WTC11 (cell line): ENCODE measurements at regions not wholly inside any gene's neighbourhood (a gene's known extent, or its start where the extent isn't known, plus 50 kb on each side); places are given as distances from the start of the nearest gene placed in this dataset.

ENCODE experiments used
- ATAC-seq: fragments of 200-7000 bp; cut with Tn5 transposase; 2 replicates; pipeline ENCODE4 v1.10.0; 2021; ENCODE audit warnings: mild to moderate bottlenecking, moderate library complexity
- CTCF ChIA-PET: fragments of 300-600 bp; sonication (Branson Sonifier 250); formaldehyde crosslinking; loops from one replicate; lab custom pipeline; 2021; ENCODE audit warnings: antibody characterized with exemption; lab: Charles Lee
- POLR2A ChIA-PET: fragments of 350-600 bp; sonication (Branson Sonifier 250); formaldehyde crosslinking; loops from one replicate; lab custom pipeline; 2021; ENCODE audit warnings: antibody characterized with exemption; lab: Charles Lee
- DNase-seq: peaks from one replicate; pipeline ENCODE4 v3.0.0; 2021; ENCODE audit warnings: low spot score
- H3K27ac Mint-ChIP-seq: 2 replicates; pipeline ENCODE4 v1.8.0; 2021; ENCODE audit warnings: mixed read lengths
- H3K27me3 Mint-ChIP-seq: 2 replicates; pipeline ENCODE4 v1.8.0; 2021; ENCODE audit warnings: low read depth, mild to moderate bottlenecking, moderate library complexity, mixed read lengths
- H3K36me3 Mint-ChIP-seq: 2 replicates; pipeline ENCODE4 v1.8.0; 2021; ENCODE audit warnings: mixed read lengths
- H3K4me1 Mint-ChIP-seq: 2 replicates; pipeline ENCODE4 v1.8.0; 2022; ENCODE audit warnings: mixed read lengths
- H3K4me3 Mint-ChIP-seq: 2 replicates; pipeline ENCODE4 v1.8.0; 2021; ENCODE audit warnings: mild to moderate bottlenecking, moderate library complexity, mixed read lengths
- H3K9me3 Mint-ChIP-seq: 2 replicates; pipeline ENCODE4 v1.8.0; 2021; ENCODE audit warnings: mixed read lengths
- ARID4B ChIP-seq: sonication (generic); formaldehyde crosslinking; IDR thresholded peaks from 2 replicates; pipeline ENCODE4 v1.8.0; 2023; ENCODE audit warnings: missing genetic modification reagents, mild to moderate bottlenecking, borderline replicate concordance
- ATF2 ChIP-seq: sonication (generic); formaldehyde crosslinking; IDR thresholded peaks from 2 replicates; pipeline ENCODE4 v1.8.1; 2022; ENCODE audit warnings: low read depth, missing genetic modification reagents, borderline replicate concordance
- ATF6 ChIP-seq: sonication (generic); formaldehyde crosslinking; IDR thresholded peaks from 2 replicates; pipeline ENCODE4 v1.8.1; 2023; ENCODE audit warnings: mild to moderate bottlenecking, missing genetic modification reagents
- CTCF ChIP-seq: fragments of 200-600 bp; IDR thresholded peaks from 2 replicates; pipeline ENCODE4 v1.8.0; 2022; ENCODE audit warnings: antibody characterized with exemption
- ELF4 ChIP-seq: sonication (generic); formaldehyde crosslinking; IDR thresholded peaks from 2 replicates; pipeline ENCODE4 v1.8.1; 2022; ENCODE audit warnings: low read depth, mild to moderate bottlenecking, moderate library complexity, missing genetic modification reagents
- FOXK1 ChIP-seq: sonication (generic); formaldehyde crosslinking; IDR thresholded peaks from 2 replicates; pipeline ENCODE4 v1.8.0; 2022; ENCODE audit warnings: mild to moderate bottlenecking, moderate library complexity, missing genetic modification reagents
- FOXP1 ChIP-seq: sonication (generic); formaldehyde crosslinking; IDR thresholded peaks from 2 replicates; pipeline ENCODE4 v1.8.0; 2022; ENCODE audit warnings: missing genetic modification reagents, mild to moderate bottlenecking, moderate library complexity, borderline replicate concordance
- FOXP4 ChIP-seq: sonication (generic); formaldehyde crosslinking; IDR thresholded peaks from 2 replicates; pipeline ENCODE4 v1.8.0; 2022; ENCODE audit warnings: mild to moderate bottlenecking, missing genetic modification reagents
- GABPB1 ChIP-seq: sonication (generic); formaldehyde crosslinking; IDR thresholded peaks from 2 replicates; pipeline ENCODE4 v1.8.1; 2023; ENCODE audit warnings: mild to moderate bottlenecking, missing genetic modification reagents
- PREB ChIP-seq: sonication (generic); formaldehyde crosslinking; IDR thresholded peaks from 2 replicates; pipeline ENCODE4 v1.8.1; 2022; ENCODE audit warnings: mild to moderate bottlenecking, missing genetic modification reagents, moderate library complexity, borderline replicate concordance
- SOX15 ChIP-seq: fragments of 250-450 bp; sonication (Bioruptor Pico); IDR thresholded peaks from 2 replicates; pipeline ENCODE4 v1.9.0; 2021; ENCODE audit warnings: mild to moderate bottlenecking
- STAT6 ChIP-seq: sonication (generic); formaldehyde crosslinking; conservative IDR thresholded peaks from 2 replicates; pipeline ENCODE4 v1.8.1; 2023; ENCODE audit warnings: mild to moderate bottlenecking, low read depth, missing genetic modification reagents, moderate library complexity
- TCF7 ChIP-seq: sonication (generic); formaldehyde crosslinking; IDR thresholded peaks from 2 replicates; pipeline ENCODE4 v1.8.0; 2022; ENCODE audit warnings: mild to moderate bottlenecking, low read depth, missing genetic modification reagents, moderate library complexity
- ZMAT4 ChIP-seq: fragments of 250-450 bp; sonication (Bioruptor Pico); IDR thresholded peaks from 2 replicates; pipeline ENCODE4 v1.9.0; 2021; ENCODE audit warnings: mild to moderate bottlenecking
- ZNF317 ChIP-seq: sonication (generic); formaldehyde crosslinking; IDR thresholded peaks from 2 replicates; pipeline ENCODE4 v1.8.1; 2023; ENCODE audit warnings: low read depth, mild to moderate bottlenecking, moderate library complexity, missing genetic modification reagents, borderline replicate concordance
- ZNF425 ChIP-seq: fragments of 250-450 bp; sonication (Bioruptor Pico); conservative IDR thresholded peaks from 2 replicates; pipeline ENCODE4 v1.9.0; 2021; ENCODE audit warnings: mild to moderate bottlenecking
- ZNF671 ChIP-seq: fragments of 250-450 bp; sonication (Bioruptor Pico); IDR thresholded peaks from 2 replicates; pipeline ENCODE4 v1.8.0; 2021; ENCODE audit warnings: mild to moderate bottlenecking

GRCh38 chr3:107963581-107963980 lies 127.2 kb downstream of the CD47 start (continued):
- TF ChIP-seq STAT6 (CRISPR knock-in tag) (no peak), FOXP4 (CRISPR knock-in tag) (no peak), ELF4 (CRISPR knock-in tag) (no peak), CTCF (no peak), ZNF317 (CRISPR knock-in tag) (no peak), FOXP1 (CRISPR knock-in tag) (no peak)

- ChIA-PET CTCF (no interaction called here), POLR2A (interaction anchor here (0.6 kb wide), 1 partner anchor 332 kb away, joined by 7 read pairs; no protein-coding TSS in a partner anchor)
- TF ChIP-seq ARID4B (CRISPR knock-in tag) (no peak), ZNF671 (CRISPR knock-in tag) (no peak), ZMAT4 (CRISPR knock-in tag) (no peak), TCF7 (CRISPR knock-in tag) (no peak), ATF2 (CRISPR knock-in tag) (no peak), SOX15 (no peak), ATF6 (CRISPR knock-in tag) (no peak), ZNF425 (CRISPR knock-in tag) (no peak), PREB (CRISPR knock-in tag) (no peak), FOXK1 (no peak), GABPB1 (CRISPR knock-in tag) (no peak)
Observed at GRCh38 chr3:107962946-107963345, 127.9 kb downstream of the CD47 start.

More at GRCh38 chr3:107962946-107963345, 127.9 kb downstream of the CD47 start:
- H3K27ac Mint-ChIP-seq, result no peak overlapping the region
- DNase-seq (no peak), ATAC-seq (peak; percentile 70)
- no peaks in the 10 kb centered on the region for H3K36me3 Mint-ChIP-seq
- H3K9me3 Mint-ChIP-seq, result peaks cover 13% of the 10 kb centered on the region; the same call in 1 of the 2 replicates
- peaks cover 20% of the 10 kb centered on the region for H3K4me1 Mint-ChIP-seq
- H3K27me3 Mint-ChIP-seq, result no peaks in the 10 kb centered on the region
- H3K4me3 Mint-ChIP-seq, result no peak overlapping the region
